IPS-18c (cell line): ENCODE measurements at regions not wholly inside any gene's neighbourhood (a gene's known extent, or its start where the extent isn't known, plus 50 kb on each side); places are given as distances from the start of the nearest gene placed in this dataset.

ENCODE experiments used
- H3K4me3 ChIP-seq: 2 replicates; pipeline ENCODE4 v1.7.0; 2013; ENCODE audit warnings: low read depth, mild to moderate bottlenecking, low read length, moderate library complexity; ENCODE audit not compliant: insufficient read depth
- H3K9me3 ChIP-seq: one replicate; pipeline ENCODE4 v1.6.1; 2013; ENCODE audit warnings: mild to moderate bottlenecking, low read length, moderate library complexity; ENCODE audit not compliant: control insufficient read depth, insufficient read depth

DNA sequence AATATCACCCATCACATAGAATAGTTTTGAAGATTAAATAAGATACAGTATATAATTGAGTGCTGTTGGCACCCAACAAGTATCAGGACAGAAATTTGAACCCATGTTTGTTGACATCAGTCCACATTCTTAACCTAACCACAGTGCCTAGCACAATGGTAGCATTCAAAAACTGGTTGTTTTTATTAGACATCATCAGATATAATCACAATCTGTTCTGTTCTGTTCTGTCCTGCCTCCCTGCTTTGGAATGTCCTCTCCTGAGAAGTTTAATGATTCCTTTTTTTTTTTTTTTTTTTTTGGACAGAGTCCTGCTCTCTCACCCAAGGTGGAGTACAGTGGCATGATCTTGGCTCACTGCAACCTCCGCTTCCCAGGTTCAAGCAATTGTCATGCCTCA, 476.6 kb downstream of the RMST start:
- Histone ChIP-seq H3K4me3 (no peak overlapping the region), H3K9me3 (no peaks in the 10 kb centered on the region)

DNA sequence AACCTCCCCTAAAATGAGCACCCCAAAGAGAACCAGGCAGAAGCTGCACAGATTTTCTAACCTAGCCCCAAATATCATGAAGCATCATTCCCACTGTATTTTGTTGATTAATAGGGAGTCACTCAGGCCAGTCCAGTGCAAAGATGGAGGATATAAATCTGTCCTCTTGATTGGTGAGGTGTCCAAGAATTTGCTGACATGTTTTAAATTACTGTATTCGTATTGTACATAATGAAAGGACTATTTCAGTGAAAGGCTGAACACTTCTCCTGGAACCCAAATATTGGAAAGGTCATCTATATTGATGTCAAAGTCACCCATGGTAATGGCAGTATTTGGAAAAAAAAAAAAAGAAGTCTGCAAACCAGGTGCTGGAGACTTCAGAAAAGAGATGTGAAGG, 477.5 kb downstream of the RMST start:
- no peaks in the 10 kb centered on the region for H3K9me3 ChIP-seq

DNA sequence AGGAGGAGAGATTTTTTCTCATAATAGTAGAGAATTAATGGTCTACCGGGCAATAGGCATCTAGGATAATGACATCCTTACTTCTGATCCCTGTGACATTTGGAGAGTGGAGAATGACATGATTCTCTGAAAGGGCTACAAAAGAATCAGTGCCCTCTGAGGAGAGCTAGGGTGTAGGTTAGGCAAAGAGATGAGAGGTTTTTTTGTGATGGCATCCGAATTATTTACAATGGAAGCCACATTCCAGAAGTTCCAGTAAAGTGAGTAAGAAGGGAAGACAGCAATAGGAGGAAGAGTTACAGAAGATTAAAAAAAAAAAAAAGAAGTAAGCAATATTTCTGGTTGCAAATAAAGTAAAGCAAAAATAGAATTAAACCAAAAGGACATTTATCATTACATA, 478.0 kb downstream of the RMST start:
- Histone ChIP-seq H3K4me3 (no peak overlapping the region), H3K9me3 (no peaks in the 10 kb centered on the region)

More for the DNA sequence above, 477.5 kb downstream of the RMST start:
- H3K4me3 ChIP-seq, result no peak overlapping the region

DNA sequence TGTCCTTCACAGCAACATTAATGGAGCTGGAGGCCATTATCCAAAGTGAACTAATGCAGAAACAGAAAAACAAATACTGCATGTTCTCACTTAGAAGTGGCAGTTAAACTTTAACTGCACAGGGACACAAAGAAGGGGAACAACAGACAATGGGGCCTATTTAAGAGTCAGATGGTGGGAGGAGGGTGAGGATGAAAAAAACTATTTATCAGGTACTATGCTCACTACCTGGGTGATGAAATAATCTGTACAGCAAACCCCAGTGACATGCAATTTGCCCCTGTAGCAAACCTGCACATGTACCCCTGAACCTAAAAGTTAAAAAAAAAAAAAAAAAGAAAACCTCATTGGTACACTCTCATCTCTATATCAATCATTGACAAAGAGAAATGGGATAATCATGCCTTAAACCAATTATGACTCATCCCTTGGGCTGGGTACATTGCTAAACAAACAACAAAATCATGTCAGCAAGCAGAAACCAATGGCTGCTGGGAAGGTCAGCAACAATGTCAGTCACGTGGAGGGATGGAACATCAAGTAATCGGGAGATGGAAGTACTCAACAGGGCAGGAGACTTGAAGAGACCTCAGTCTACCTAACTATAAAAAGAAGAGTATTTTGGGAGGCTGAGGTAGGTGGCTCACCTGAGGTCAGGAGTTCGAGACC, 479.2 kb downstream of the RMST start:
- Histone ChIP-seq H3K9me3 (no peaks in the 10 kb centered on the region), H3K4me3 (no peak overlapping the region)

DNA sequence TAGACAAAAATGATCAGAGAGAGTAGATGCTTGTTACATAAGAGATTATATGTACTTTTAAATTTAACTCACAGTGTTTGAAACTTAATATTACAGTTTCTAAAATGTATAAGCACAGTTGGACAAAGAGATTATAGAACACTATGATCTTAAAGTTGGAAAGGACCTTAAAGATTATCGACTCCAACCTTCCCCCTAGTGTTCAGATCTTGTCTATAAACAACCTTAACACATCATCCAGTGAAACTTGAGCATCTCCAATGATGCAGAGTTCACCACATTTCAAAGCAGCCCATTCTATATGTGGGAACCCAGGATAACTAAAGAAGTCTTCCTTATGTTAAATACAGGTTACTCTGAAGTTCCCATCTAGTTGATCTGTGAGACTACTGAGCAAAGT, 480.8 kb downstream of the RMST start:
- H3K9me3 ChIP-seq, result no peaks in the 10 kb centered on the region
- H3K4me3 ChIP-seq, result no peak overlapping the region

DNA sequence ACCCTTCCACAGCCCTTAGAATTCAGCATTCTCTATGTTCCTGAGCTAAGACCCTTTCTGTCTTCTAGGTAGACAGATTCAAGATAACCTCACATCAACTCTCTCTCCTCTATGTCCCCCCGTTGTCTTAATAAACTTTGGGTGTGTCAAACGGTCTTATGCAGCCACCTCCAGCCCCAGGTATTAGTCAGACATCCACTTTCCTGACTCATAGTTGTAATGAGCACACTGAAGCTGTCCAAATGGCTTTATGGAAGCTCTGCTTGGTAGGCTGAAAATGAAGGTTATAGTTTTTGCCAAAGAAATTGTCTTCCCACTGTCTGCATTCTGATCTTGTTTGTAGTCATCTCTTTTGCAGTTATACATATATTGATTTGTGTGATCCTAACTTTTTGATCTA, 482.0 kb downstream of the RMST start:
- no peaks in the 10 kb centered on the region for H3K9me3 ChIP-seq
- H3K4me3 ChIP-seq, result no peak overlapping the region

DNA sequence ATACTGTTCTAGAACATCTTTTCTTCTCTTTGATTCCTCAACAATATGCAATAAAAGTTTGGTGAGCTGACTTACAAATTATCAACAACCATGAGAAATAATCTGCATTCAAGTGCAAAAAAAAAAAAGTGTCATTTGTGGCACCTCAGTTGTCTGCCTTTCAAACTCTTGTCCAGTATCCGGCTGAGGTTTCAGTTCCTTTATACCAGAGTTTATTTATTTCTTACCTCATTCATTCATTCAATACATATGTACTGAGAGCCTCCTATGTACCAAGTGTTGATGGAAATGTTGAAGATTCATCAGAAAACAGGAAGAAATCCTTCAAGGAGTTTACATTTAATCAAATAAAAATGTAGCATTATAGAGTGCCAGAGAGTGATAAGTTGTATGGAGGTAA, 484.1 kb downstream of the RMST start:
- Histone ChIP-seq H3K4me3 (no peak overlapping the region), H3K9me3 (no peaks in the 10 kb centered on the region)

DNA sequence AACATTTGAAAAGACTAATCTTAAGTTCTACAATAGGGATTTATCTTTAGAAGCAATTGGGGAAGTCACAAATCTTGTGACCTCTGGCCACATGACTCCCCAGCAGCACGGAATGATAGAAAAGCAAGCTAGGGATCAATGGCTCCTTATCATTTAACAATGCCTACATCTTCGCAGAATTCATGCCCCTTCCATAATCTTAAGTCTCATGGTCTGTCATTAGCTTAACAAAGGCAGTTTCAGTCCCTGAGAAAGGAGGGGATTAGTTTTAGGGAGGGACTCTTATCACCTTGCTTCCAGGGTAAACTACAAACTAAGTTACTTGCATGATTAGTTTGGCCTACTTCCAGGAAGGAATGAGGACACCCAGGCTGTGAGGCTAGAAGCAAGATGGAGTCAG, 486.0 kb downstream of the RMST start:
- no peak overlapping the region for H3K4me3 ChIP-seq

DNA sequence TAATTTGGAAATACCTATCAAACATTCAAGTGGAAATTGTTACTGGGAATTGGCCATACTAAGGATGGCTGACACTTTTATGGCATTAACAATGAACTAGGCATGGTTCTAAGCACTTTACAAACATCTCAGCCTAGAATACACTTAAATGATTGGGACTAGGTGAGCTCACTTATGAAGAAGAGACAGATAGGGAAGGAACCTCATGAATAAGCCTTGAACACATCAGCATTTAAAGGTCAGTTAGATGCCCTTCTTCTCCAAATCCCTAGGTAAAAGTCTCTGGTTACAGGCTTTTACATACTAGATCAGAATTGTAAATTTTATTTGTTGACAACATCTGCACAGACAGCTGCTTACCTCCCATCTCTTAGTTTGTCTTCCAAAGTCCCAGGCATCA, 488.6 kb downstream of the RMST start:
- H3K4me3 ChIP-seq, result no peak overlapping the region
- H3K9me3 ChIP-seq, result no peaks in the 10 kb centered on the region

More for the DNA sequence above, 486.0 kb downstream of the RMST start:
- H3K9me3 ChIP-seq, result no peaks in the 10 kb centered on the region

DNA sequence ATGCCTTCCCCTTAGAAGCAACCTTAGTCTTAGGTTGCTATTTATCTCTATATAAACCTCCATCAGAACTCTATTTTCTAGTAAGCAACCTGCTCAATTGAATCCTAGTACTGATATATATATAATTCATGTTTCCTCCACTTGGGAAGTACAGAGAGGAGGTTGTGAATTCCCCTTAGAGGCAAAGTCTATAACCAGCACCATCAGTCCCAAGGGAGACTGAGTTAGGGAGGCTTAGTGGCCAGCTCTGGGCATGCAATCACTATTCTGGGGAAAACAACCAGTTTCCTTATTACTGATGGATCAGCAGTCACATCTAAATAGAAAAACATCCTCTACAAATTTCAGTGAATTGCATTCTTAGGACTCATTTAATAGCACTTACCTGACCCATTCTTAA, 489.1 kb downstream of the RMST start:
- H3K4me3 ChIP-seq, result no peak overlapping the region
- no peaks in the 10 kb centered on the region for H3K9me3 ChIP-seq

DNA sequence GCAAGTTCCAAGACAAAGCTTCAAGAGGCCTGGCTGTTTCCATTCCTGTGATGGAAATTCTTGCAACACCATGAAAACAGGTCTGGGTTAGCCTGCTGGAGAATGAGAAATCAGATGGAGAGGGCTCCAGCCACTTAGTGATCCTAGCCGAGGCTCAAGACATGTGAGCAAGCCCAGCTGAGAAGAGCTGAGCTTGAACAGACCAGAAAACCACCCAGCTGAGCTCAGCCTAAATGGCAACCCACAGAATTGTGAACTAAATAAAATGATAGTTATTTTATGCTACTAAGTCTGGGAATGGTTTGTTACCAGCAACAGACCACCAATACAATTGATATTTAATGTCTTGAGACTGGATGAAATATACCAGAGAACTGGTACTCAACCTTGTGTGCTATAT, 494.5 kb downstream of the RMST start:
- H3K9me3 ChIP-seq, result no peaks in the 10 kb centered on the region
- no peak overlapping the region for H3K4me3 ChIP-seq

DNA sequence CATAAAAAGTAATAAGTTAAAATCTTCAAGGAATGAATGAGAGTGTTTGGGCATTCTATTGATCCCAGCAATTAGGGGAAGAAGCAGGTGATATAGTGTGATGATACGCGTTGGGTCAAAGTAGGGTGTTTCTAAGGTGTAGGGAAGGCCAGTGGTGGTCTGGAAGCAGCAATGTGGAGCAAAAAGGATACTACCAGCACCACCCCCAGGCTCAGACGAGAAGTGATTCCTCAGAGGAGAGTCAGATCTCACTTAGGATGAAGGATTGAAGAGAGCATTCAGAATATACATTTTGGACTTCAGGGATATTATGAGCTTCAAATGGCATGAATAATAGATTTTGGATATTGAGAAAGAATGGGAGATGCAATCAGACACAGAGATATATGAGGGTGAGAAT, 497.6 kb downstream of the RMST start:
- H3K9me3 ChIP-seq, result no peaks in the 10 kb centered on the region

DNA sequence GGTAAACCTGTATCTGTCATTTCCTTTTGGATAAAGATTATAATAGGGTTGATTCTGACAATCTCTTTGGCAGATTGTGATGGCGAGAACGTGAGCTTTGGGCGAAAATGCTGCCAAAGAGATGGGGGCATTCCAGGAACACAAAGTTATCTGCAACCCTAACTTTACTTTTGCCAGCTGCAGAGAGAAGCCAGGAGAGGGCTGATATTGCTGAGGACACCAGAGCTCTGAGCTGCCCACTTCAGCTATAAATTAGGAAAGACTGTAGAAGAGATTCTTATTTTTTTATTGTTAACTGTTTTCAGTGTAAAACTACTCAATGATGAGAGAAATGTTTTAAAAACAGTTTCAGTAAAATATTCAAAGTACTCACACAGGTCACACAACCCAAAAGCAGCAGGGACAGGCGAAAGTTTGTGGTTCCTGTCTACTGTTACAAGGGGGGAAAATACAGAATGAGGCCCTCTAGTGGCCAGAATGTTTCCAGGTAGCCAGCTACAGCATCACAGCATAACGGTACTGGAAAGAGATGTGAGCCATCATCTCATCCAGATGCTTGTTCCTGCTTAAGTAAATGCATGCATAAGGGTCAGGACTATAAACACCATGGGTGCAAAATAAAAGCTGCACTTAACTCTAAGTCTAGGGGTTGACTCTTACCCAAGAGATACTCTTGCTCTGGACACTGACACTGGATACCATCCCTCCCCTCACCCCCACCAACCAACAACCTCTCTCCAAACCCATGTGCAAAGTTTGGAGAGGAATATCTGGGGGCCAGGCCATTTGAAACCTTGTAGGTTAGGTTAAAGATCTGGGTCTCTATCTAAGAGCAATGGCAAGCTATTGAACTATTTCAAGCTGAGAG, 498.4 kb downstream of the RMST start:
- Histone ChIP-seq H3K4me3 (no peak overlapping the region), H3K9me3 (no peaks in the 10 kb centered on the region)

More for the DNA sequence above, 497.6 kb downstream of the RMST start:
- no peak overlapping the region for H3K4me3 ChIP-seq

DNA sequence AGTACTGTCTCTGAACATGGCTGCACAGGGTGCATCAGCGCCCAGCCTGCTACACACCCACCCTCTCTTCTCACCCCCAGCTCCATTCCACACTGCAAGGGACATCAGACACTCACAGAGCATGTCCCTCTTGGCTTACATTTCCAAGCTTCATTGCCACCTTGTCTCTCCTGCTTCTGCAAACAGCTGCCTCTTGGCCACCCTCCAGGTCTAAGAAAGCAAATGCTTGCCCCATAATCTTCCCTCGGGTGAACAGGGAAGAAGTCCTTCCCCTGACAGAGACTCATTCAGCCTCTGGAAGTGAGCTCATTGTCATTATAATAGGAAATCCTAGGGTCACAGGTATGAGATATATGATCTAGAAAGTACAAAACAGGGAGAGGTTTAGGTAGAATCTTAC, 505.2 kb downstream of the RMST start:
- H3K4me3 ChIP-seq, result no peak overlapping the region

DNA sequence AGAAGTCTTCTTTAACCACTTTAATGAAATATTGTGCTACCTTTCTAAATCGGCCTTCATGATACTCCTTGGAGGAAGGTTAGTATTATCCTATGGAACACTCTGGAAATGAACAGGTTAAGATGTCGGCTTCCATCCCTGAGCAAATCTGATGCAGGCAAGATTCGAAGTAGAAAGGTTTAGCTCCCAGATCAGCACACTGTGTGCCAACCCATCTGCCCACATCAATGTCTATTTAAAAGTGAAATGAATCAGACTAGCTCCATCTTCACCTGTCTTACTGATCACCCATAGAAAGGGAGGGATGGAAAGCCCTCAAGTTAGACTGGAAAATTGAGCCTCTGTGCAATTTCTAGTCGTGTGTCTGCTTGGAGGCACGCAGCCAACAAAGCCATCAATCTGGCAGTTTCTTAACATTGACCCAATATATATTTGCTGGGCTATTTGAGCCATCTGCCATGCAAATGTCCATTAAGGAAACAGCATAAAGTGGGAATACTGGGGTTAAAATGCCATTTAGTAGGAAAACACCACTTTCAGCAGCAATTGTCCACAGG, 506.1 kb downstream of the RMST start:
- Histone ChIP-seq H3K4me3 (no peak overlapping the region), H3K9me3 (no peaks in the 10 kb centered on the region)

More for the DNA sequence above, 505.2 kb downstream of the RMST start:
- H3K9me3 ChIP-seq, result no peaks in the 10 kb centered on the region

DNA sequence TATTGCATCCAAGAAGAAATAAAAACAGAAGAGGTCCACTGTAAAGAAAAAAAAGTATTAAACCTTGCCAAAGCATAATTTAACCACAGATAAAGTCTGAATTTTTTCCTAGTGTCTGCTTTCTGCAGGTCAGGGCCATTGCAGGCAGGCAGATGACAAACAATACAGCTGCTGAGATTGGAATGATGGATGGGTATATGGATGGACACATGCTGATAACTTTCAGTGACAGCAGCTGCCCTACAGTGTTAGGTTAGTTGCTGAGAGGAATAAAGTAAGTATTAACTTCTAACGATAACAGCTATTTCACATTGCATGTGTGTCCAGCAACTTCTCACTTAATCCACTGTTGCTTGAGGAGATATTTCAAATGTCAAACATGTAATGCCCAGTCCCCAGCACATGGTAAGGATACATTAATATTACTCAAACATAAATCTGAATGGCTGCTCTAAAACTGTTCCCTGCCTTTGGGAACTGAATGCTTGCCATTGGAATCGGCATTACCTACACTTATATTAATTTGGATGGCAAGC, 515.3 kb downstream of the RMST start:
- peaks cover 2% of the 10 kb centered on the region for H3K9me3 ChIP-seq
- no peak overlapping the region for H3K4me3 ChIP-seq

DNA sequence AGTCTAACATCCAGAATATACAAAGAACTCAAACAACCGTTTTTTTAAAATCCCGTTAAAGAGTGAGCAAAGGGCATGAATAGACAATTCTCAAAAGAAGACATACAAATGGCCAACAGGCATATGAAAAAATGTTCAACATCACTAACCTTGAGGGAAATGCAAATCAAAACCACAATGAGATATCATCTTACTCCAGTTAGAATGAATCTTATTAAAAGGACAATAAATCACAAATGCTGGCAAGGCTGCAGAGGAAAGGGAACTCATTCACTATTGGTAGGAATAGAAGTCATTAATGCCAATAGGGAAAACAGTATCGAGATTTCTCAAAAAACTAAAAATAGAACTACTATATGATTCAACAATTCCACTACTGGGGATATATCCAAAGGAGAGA, 520.1 kb downstream of the RMST start:
- Histone ChIP-seq H3K9me3 (no peaks in the 10 kb centered on the region), H3K4me3 (no peak overlapping the region)

DNA sequence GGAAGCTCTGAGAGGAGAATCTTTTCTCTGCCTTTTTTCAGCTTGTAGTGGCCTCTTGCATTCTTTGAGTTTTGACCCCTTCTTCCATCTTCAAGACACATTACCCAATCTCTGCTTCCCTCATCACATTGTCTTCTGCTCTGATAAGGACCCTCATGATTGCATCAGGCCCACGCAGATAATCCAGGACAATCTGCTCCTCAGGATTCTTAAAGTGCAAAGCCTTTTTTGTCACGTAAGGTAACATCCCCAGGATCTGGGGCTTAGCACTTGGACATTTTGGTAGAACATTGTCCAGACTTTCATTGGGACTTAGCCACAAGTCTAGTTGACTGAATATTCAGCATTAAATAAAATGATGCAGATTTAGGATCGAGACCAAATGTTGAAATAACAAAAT, 521.2 kb downstream of the RMST start:
- Histone ChIP-seq H3K4me3 (no peak overlapping the region), H3K9me3 (no peaks in the 10 kb centered on the region)
